Spleen (tissue), 11 donors: ENCODE measurements at regions not wholly inside any gene's neighbourhood (a gene's known extent, or its start where the extent isn't known, plus 50 kb on each side); places are given as distances from the start of the nearest gene placed in this dataset.

Experiments
- DNase-seq: peaks from one replicate; pipeline ENCODE4 v3.0.0-alpha.2; 2020
- H3K27ac ChIP-seq, 8 donors: fragments of 200-600 bp; sonication (generic) in 7 of 8; 1 replicate in 4 of 8; 2 replicates in 4 of 8; pipeline versions ENCODE4 v1.5.0 to v1.8.0; 2016 to 2021; ENCODE audit warnings: inconsistent platforms in 4 of 8, mild to moderate bottlenecking in 4 of 8, moderate library complexity in 1 of 8
- H3K27me3 ChIP-seq, 7 donors: fragments of 200-600 bp; sonication (generic) in 6 of 7; replicated peaks in 1 of 7; 1 replicate in 4 of 7; 2 replicates in 3 of 7; pipeline versions ENCODE4 v1.5.0 to v1.8.0; 2016 to 2021; ENCODE audit warnings: inconsistent platforms in 3 of 7, mild to moderate bottlenecking in 1 of 7
- H3K36me3 ChIP-seq, 6 donors: fragments of 200-600 bp; sonication (generic) in 5 of 6; 1 replicate in 4 of 6; 2 replicates in 2 of 6; pipeline versions ENCODE4 v1.5.0 to v1.8.0; 2016 to 2021; ENCODE audit warnings: inconsistent platforms in 2 of 6
- H3K4me1 ChIP-seq, 6 donors: fragments of 200-600 bp; sonication (generic) in 5 of 6; 1 replicate in 3 of 6; 2 replicates in 3 of 6; pipeline versions ENCODE4 v1.5.0 to v1.8.0; 2016 to 2021; ENCODE audit warnings: inconsistent platforms in 3 of 6
- H3K4me3 ChIP-seq, 8 donors: fragments of 200-600 bp; sonication (generic) in 7 of 8; 1 replicate in 4 of 8; 2 replicates in 4 of 8; pipeline versions ENCODE4 v1.5.0 to v1.8.0; 2016 to 2021; ENCODE audit warnings: inconsistent platforms in 4 of 8, mild to moderate bottlenecking in 4 of 8, moderate library complexity in 2 of 8
- H3K9me3 ChIP-seq, 8 donors: fragments of 200-600 bp; sonication (generic) in 7 of 8; 1 replicate in 4 of 8; 2 replicates in 4 of 8; pipeline versions ENCODE4 v1.5.0 to v1.8.0; 2016 to 2021; ENCODE audit warnings: inconsistent platforms in 4 of 8
- POLR2A ChIP-seq, 3 donors: fragments of 450-650 bp; IDR thresholded peaks; one replicate each; pipeline ENCODE4 v1.5.1; 2017; ENCODE audit warnings: antibody characterized with exemption in 3 of 3, mild to moderate bottlenecking in 1 of 3
- POLR2AphosphoS5 ChIP-seq, 3 donors: sonication (generic); formaldehyde crosslinking; IDR thresholded peaks; one replicate each; pipeline ENCODE4 v1.5.1; 2017; ENCODE audit warnings: antibody characterized with exemption in 3 of 3
- WGBS, 5 donors: extraction: QIAGEN DNeasy Blood & Tissue Kit in 3 of 5; methylation state at CpG; one replicate each; pipeline versions ENCODE4 v1.1.5 to v1.1.7; 2013 to 2018; 5-methylcytosine and 5-hydroxymethylcytosine counted together
- intact Hi-C: fragments of 100-400 bp; cut with DNase I; formaldehyde crosslinking; loops from one replicate; pipeline ENCODE4 v1.15.0; 2023; ENCODE audit warnings: low total_unique reads
- TF ChIP-seq, protein P1 (sequence below), 11 experiments: fragments of 200-600 bp in 7 of 11; fragments of 450-650 bp in 4 of 11; sonication (generic) in 4 of 11; IDR thresholded peaks in 8 of 11; conservative IDR thresholded peaks in 3 of 11; 1 replicate in 7 of 11; 2 replicates in 4 of 11; pipeline versions ENCODE4 v1.4.0 to v1.8.0; 2016 to 2021; ENCODE audit warnings: antibody characterized with exemption in 11 of 11, inconsistent platforms in 4 of 11, mild to moderate bottlenecking in 1 of 11
- donor health status: healthy with polysubstance abuse.
- donor health status: DM: no; HTN: no; CAD: no; lungs with moderate emphysema.
- donor health status: DM: no; HTN: no; CAD: no.
- donor health status: Bipolar disorder and iron deficiency.
- donor health status: healthy.
- donor health status: DM: no; HTN: no; CAD: no.
- donor health status: DM: yes; HTN: yes; CAD: no.

DNA sequence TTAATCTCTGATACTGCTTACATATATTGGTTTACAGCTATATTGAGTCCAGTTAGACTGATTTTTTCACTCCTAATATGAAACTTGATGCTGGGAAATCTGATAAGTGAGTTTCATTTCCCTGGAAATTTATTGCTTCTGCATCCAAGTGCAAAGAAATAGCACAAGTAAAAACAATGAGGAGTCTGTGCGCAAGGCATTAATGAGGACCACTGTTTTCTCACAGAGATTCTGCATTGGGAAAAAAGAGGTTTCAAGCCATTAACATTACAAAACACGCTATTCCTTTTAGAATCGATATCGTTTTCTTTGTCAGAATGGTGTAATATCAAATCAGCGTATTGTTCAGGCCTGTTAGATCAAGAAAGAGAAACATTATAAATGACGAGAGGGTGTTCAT, 723.3 kb upstream of the ARRDC4 start:
- Histone ChIP-seq H3K36me3 (no peaks in the 10 kb centered on the region), H3K27ac (no peak overlapping the region), H3K27me3 (no peaks in the 10 kb centered on the region), H3K4me3 (no peak overlapping the region), H3K9me3 (peaks cover 0 to 5% (median 0%) of the 10 kb centered on the region in 8 donors), H3K4me1 (peaks cover 0 to 9% (median 2%) of the 10 kb centered on the region in 6 donors)
- no peak for DNase-seq
- TF ChIP-seq POLR2A (IDR thresholded peaks at IDR 0.05) = no peak
- TF ChIP-seq POLR2AphosphoS5 (IDR thresholded peaks at IDR 0.05) = no peak
- TF ChIP-seq, protein P1, sequence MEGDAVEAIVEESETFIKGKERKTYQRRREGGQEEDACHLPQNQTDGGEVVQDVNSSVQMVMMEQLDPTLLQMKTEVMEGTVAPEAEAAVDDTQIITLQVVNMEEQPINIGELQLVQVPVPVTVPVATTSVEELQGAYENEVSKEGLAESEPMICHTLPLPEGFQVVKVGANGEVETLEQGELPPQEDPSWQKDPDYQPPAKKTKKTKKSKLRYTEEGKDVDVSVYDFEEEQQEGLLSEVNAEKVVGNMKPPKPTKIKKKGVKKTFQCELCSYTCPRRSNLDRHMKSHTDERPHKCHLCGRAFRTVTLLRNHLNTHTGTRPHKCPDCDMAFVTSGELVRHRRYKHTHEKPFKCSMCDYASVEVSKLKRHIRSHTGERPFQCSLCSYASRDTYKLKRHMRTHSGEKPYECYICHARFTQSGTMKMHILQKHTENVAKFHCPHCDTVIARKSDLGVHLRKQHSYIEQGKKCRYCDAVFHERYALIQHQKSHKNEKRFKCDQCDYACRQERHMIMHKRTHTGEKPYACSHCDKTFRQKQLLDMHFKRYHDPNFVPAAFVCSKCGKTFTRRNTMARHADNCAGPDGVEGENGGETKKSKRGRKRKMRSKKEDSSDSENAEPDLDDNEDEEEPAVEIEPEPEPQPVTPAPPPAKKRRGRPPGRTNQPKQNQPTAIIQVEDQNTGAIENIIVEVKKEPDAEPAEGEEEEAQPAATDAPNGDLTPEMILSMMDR (IDR thresholded peaks at IDR 0.05 in 8 of 11, conservative IDR thresholded peaks at IDR 0.05 in 3 of 11) = no peak
- 89 to 96% (median 93%) methylated on average over 6 of the region's 6 CpGs for WGBS, 5 donors
- intact Hi-C loops = loop anchor here (10.0 kb wide), 1 partner anchor 882 kb away; no protein-coding TSS in a partner anchor

DNA sequence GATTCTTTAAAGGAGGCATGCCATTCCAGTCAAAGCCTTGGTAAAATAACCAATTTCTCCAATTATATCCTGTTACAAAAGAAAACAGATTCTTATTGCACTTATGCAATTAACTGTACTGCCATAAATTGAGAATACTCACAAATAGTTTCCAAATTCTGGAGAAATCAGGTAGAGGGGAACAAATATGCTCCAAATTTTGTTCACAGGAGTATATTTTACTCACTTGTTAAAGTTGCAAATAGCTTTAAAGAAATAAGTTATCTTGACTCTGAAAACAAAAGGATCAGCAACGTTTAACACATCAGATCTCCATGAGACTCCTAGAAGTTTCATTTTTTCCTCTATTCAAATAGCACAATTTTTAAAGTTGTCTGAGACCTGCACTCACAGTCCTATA, 712.1 kb upstream of the ARRDC4 start:
- H3K9me3 ChIP-seq = peaks cover 0 to 30% (median 21%) of the 10 kb centered on the region in 8 donors
- intact Hi-C loops = no loop called here
- no peak for DNase-seq
- H3K4me1 ChIP-seq = no peaks in the 10 kb centered on the region
- 72 to 95% (median 89%) methylated on average over 1 of the region's 1 CpG for WGBS, 5 donors
- H3K27ac ChIP-seq = no peak overlapping the region
- H3K27me3 ChIP-seq = no peaks in the 10 kb centered on the region
- H3K4me3 ChIP-seq = no peak overlapping the region
- no peaks in the 10 kb centered on the region for H3K36me3 ChIP-seq
- TF ChIP-seq, protein P1 (IDR thresholded peaks at IDR 0.05 in 8 of 11, conservative IDR thresholded peaks at IDR 0.05 in 3 of 11) = no peak
- TF ChIP-seq POLR2A (IDR thresholded peaks at IDR 0.05) (no peak), POLR2AphosphoS5 (IDR thresholded peaks at IDR 0.05) (no peak)

DNA sequence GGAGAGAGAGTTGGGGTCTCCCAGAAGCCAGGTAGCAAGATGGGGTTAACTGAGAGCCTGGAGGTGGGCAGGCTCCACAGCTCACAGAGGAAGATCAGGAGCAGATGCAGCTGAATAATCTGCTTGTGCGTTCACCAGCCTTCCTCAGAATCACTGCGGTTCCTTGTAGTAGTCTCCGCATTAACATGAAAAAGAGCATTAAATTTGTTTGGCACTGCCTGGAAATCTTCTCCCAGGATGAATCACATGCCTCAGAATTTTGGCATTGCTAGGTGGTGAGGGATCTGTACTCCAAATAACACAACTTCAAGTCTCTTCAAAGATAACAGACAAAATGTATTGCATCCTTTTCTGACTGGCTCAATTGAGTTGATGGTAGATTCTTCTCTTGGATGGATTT, 700.6 kb upstream of the ARRDC4 start:
- Histone ChIP-seq H3K9me3 (no peaks in the 10 kb centered on the region), H3K27ac (no peak overlapping the region), H3K27me3 (no peaks in the 10 kb centered on the region), H3K4me1 (no peaks in the 10 kb centered on the region), H3K36me3 (no peaks in the 10 kb centered on the region), H3K4me3 (no peak overlapping the region)
- TF ChIP-seq, protein P1 (IDR thresholded peaks at IDR 0.05 in 8 of 11, conservative IDR thresholded peaks at IDR 0.05 in 3 of 11) = no peak
- TF ChIP-seq POLR2A (IDR thresholded peaks at IDR 0.05) (no peak), POLR2AphosphoS5 (IDR thresholded peaks at IDR 0.05) (no peak)
- intact Hi-C loops = no loop called here
- 84 to 94% (median 90%) methylated on average over 3 of the region's 3 CpGs for WGBS, 5 donors
- no peak for DNase-seq

DNA sequence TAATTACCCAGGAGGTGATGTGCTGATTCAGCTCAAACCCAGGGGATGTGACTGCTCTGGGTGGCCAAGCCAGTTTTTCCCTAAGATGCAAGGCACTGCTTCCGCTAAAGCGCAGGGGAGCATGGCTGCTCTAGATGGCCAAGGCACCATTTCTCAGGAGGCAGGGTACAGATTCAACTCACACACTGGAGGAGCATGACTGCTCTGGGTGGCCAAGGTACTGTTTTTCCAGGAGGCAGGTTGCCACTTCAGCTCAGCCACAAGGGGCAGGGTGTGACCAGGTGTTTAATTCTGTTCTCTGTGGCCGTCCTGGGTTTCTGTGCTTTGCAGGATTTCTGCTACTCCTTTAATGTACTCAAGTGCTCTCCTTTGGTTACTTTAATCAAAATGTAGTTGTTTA, 659.3 kb upstream of the ARRDC4 start:
- Histone ChIP-seq H3K4me1 (no peaks in the 10 kb centered on the region), H3K4me3 (no peak overlapping the region), H3K27me3 (no peaks in the 10 kb centered on the region), H3K27ac (no peak overlapping the region), H3K9me3 (peaks cover 0 to 18% (median 8%) of the 10 kb centered on the region in 8 donors), H3K36me3 (no peaks in the 10 kb centered on the region)
- 90 to 100% (median 95%) methylated on average over 3 of the region's 3 CpGs for WGBS, 5 donors
- no peak for TF ChIP-seq POLR2A (IDR thresholded peaks at IDR 0.05)
- TF ChIP-seq, protein P1 (IDR thresholded peaks at IDR 0.05 in 8 of 11, conservative IDR thresholded peaks at IDR 0.05 in 3 of 11) = no peak
- TF ChIP-seq POLR2AphosphoS5 (IDR thresholded peaks at IDR 0.05) = no peak
- intact Hi-C loops = no loop called here
- peak; percentile 44 for DNase-seq
